NOMO-1 (cell line): ENCODE measurements at regions not wholly inside any gene's neighbourhood (a gene's known extent, or its start where the extent isn't known, plus 50 kb on each side); places are given as distances from the start of the nearest gene placed in this dataset.

Source experiments
- DNase-seq, 2 experiments: peaks; one replicate each; lab custom pipeline; 2025; ENCODE audit not compliant: unreplicated experiment in 2 of 2; lab: John Stamatoyannopoulos, UW

DNA sequence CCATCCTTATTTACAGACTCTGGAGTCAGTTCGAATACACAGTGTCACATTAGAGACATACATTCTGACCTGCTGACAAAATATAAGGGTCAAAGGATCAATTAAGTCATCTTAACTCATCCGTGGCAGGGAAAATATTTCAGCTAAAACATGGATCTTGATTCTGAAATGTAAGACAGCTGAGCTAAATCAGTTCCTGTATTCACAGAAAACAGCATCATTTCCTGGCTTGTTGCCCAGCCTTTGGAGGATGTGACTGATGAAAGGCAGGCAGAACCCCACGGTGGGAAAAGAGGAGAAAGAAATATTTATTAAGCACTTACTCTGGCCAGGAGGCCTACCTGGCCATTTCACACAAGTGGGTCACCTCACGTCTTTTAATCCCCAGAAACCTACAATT, 101.9 kb downstream of the GAS2L3 start:
- no peak for DNase-seq

- no peak for DNase-seq
These were observed 107.6 kb downstream of the GAS2L3 start for GRCh38 chr12:100681074-100681473.

- no peak for DNase-seq
These were observed 108.7 kb downstream of the GAS2L3 start for GRCh38 chr12:100682178-100682577.

DNA sequence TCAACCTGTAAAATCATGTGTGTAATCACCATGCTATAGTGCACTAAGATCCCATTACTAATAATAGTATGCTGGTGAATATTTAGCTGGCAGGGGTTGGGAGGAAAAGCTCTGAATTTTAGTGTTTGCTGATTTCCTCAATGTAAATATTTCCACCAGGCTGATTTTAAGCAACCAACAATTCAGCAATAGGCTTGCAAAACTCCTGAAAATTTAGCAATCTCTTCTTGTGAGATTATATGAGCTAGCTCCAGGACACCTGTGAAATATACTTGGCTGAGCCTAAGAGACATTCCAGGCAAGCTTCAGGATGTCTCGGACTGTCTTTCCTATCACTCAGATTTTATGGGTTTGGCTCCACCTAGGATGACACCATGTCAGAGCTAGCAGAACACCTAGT, 106.9 kb upstream of the ANO4 start:
- DNase-seq = no peak

GRCh38 chr12:100688451-100688864, 106.1 kb upstream of the ANO4 start:
- DNase-seq = no peak

- DNase-seq = no peak
These were observed 102.1 kb upstream of the ANO4 start for GRCh38 chr12:100692502-100692901.

DNA sequence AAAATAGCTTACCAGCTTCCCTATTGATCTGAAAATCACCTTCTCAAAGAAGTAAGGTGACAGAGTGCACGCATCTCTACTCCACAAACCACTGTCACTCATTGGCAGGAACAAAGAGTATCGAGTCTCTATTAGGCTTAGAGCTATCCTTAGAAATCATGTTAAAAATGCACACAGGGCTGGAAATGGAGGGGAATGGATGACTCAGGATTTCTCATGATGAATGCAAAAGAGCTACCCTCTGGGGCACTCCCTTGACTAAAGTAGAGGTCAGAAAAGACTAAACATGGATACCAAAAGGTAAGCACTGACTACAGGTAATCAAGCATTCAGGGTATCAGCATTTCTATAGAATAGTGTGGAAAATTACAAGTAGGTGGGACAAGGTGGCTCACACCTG, 96.1 kb upstream of the ANO4 start:
- no peak for DNase-seq

- peak; percentile 82 to 95 for DNase-seq
These were observed 95.4 kb upstream of the ANO4 start for GRCh38 chr12:100699209-100699608.

- DNase-seq = no peak
These were observed 91.2 kb upstream of the ANO4 start for GRCh38 chr12:100703337-100703736.

- DNase-seq = no peak
These were observed 90.7 kb upstream of the ANO4 start for GRCh38 chr12:100703868-100704267.

DNA sequence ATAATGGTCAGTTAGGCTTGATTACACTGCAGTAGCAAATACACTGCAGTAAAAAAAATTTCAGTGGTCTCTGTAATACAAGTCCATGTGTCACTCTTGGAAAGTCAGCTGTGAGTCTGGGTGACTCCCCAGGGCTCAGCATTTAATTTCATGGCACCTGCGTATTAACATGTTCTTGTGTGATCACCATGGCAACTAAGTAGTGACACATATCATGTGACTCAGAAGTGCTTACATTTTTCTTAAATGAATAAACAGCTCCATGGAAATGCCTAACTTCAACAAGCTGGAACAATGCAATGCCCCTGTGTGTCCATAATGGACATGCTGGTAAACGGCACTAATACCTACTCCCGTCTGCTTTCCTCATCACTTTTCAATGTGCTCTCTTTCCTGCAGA, 88.5 kb upstream of the ANO4 start:
- no peak for DNase-seq

DNA sequence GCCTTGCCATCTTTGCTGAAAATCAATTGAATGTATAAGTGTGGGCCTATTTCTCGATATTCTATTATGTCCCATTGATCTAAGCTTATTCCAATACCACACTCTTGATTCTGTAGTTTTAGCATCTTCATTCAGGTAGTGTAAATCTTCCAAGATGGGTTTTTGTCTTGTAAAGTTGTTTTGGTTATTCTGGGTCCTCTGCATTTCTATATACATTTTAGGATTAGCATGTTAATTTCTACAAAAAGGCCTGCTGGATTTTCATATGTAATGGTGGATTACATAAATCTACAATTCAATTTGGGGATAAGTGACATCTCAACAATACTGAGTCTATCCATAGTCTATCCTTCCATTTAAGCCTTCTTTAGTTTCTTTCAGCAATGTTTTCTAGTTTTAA, 86.0 kb upstream of the ANO4 start:
- no peak for DNase-seq

- DNase-seq = no peak
These were observed 78.3 kb upstream of the ANO4 start for GRCh38 chr12:100715976-100716944.

- no peak for DNase-seq
These were observed 77.4 kb upstream of the ANO4 start for GRCh38 chr12:100716945-100717732.

- DNase-seq = no peak
These were observed 76.9 kb upstream of the ANO4 start for GRCh38 chr12:100717733-100718067.

- no peak for DNase-seq
These were observed 76.4 kb upstream of the ANO4 start for GRCh38 chr12:100718187-100718586.

GRCh38 chr12:100720016-100720654, 74.4 kb upstream of the ANO4 start:
- no peak for DNase-seq

DNA sequence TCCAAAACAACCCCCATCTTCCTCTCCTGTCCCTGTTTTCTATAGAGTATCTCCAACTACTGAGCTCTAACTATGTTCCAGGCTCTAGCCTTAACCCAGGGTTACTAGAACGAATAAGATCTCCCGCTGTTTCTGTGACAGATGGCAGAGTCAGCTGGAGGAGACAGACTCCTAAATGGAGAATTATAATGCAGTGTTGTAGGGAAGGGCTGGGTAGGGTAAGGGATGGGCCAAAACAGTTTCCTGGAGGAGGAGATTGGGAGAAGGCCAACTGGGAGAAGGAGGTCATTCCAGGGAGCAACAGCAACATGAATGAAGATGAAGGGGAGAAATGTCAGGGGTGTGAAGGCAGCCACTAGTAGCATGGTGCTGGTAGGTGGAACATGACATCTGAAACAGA, 73.4 kb upstream of the ANO4 start:
- DNase-seq = no peak

DNA sequence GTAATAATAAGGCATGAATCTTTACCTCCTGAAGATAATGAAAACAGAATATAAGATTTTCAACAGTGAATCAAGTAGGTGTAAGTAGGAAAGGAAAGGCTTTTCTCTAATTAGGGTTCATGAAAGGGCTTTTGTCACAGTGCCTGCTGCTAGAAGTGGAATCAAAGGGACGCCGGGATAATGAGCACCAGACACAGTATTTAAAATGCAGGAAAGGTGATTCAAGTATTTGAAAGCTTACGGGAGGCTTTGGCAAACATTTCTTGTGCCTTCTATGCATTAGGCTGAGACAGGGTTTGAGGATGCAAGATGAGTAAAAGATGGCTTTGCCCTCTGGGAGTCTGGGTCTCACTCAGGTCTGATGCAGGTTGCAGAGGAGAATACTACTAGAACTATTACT, 70.5 kb upstream of the ANO4 start:
- DNase-seq = no peak

- peak in 1 of 2 experiments; percentile 23 for DNase-seq
These were observed 60.6 kb upstream of the ANO4 start for GRCh38 chr12:100733817-100734593.

- DNase-seq = no peak
These were observed 57.4 kb upstream of the ANO4 start for GRCh38 chr12:100737168-100737567.
